Astrocyte of the spinal cord (primary cell): ENCODE measurements at regions not wholly inside any gene's neighbourhood (a gene's known extent, or its start where the extent isn't known, plus 50 kb on each side); places are given as distances from the start of the nearest gene placed in this dataset.
"Not testable (repeated sequence)": the region's sequence is repeated elsewhere in the genome, so short reads cannot be mapped to it uniquely, and the experiment has no call there.

ENCODE experiments used
- DNase-seq: peaks from one replicate; pipeline ENCODE4 v3.0.0; 2011; ENCODE audit warnings: low read depth, low spot score
- H3K4me3 ChIP-seq: 2 replicates; pipeline ENCODE4 v1.5.1; 2011; ENCODE audit warnings: low read depth, mild to moderate bottlenecking, low read length, moderate library complexity
- CTCF ChIP-seq: IDR thresholded peaks from 2 replicates; pipeline ENCODE4 v1.5.1; 2012; ENCODE audit warnings: low read depth, mild to moderate bottlenecking, low read length, inconsistent platforms
- in situ Hi-C: cut with HindIII; loops from 2 replicates; pipeline ENCODE4 v1.10.0; 2017; ENCODE audit warnings: low sequenced_read_pairs

- no peak overlapping the region for H3K4me3 ChIP-seq
- TF ChIP-seq CTCF: no peak
- no peak for DNase-seq
- in situ Hi-C loops: no loop called here
Measured at GRCh38 chr20:53736757-53737395, 143.2 kb upstream of the ZNF217 start.

GRCh38 chr20:53736122-53736756, 142.6 kb upstream of the ZNF217 start:
- TF ChIP-seq CTCF: no peak
- DNase-seq: no peak
- in situ Hi-C loops: no loop called here
- H3K4me3 ChIP-seq: no peak overlapping the region

GRCh38 chr20:53735536-53736050, 142.0 kb upstream of the ZNF217 start:
- DNase-seq: peak; percentile 94
- no peak overlapping the region for H3K4me3 ChIP-seq
- in situ Hi-C loops: no loop called here

GRCh38 chr20:53734006-53734688, 140.5 kb upstream of the ZNF217 start:
- in situ Hi-C loops: no loop called here
- no peak overlapping the region for H3K4me3 ChIP-seq
- no peak for DNase-seq
- TF ChIP-seq CTCF: no peak

More at GRCh38 chr20:53735536-53736050, 142.0 kb upstream of the ZNF217 start:
- TF ChIP-seq CTCF: no peak

- TF ChIP-seq CTCF: no peak
- DNase-seq: no peak
- no peak overlapping the region for H3K4me3 ChIP-seq
- in situ Hi-C loops: no loop called here
Measured at GRCh38 chr20:53731595-53731994, 138.0 kb upstream of the ZNF217 start.

GRCh38 chr20:53728359-53728758, 134.7 kb upstream of the ZNF217 start:
- DNase-seq: no peak
- in situ Hi-C loops: no loop called here
- H3K4me3 ChIP-seq: no peak overlapping the region
- TF ChIP-seq CTCF: no peak

GRCh38 chr20:53727239-53727638, 133.6 kb upstream of the ZNF217 start:
- H3K4me3 ChIP-seq, DNase-seq, in situ Hi-C loops: not testable (repeated sequence)
